Activated naive CD8-positive, alpha-beta T cell treated with anti-CD3 and anti-CD28 coated beads, Interleukin-2, amount 10 ng/mL, durations not matched to agents 7 days and 5 days (primary cell): ENCODE measurements at regions not wholly inside any gene's neighbourhood (a gene's known extent, or its start where the extent isn't known, plus 50 kb on each side); places are given as distances from the start of the nearest gene placed in this dataset.
"Not testable (repeated sequence)": the region's sequence is repeated elsewhere in the genome, so short reads cannot be mapped to it uniquely, and the experiment has no call there.

Experiments
- ATAC-seq: fragments of 150-1000 bp; cut with Tn5 transposase; one replicate; pipeline ENCODE4 v1.10.0; 2021; ENCODE audit warnings: low read depth, moderate library complexity
- POLR2A ChIA-PET: fragments of 350-600 bp; sonication (Branson Sonifier 250); formaldehyde crosslinking; loops from one replicate; lab custom pipeline; 2021; ENCODE audit warnings: antibody characterized with exemption; lab: Charles Lee
- DNase-seq: peaks from one replicate; pipeline ENCODE4 v3.0.0; 2021
- H3K27ac Mint-ChIP-seq: one replicate; pipeline ENCODE4 v1.8.0; 2022; ENCODE audit warnings: mild to moderate bottlenecking, mixed read lengths
- H3K27me3 Mint-ChIP-seq: one replicate; pipeline ENCODE4 v1.8.0; 2022; ENCODE audit warnings: mild to moderate bottlenecking, moderate library complexity, mixed read lengths
- H3K36me3 Mint-ChIP-seq: one replicate; pipeline ENCODE4 v1.8.0; 2021; ENCODE audit warnings: mild to moderate bottlenecking, mixed read lengths
- H3K4me1 Mint-ChIP-seq: one replicate; pipeline ENCODE4 v1.8.0; 2021; ENCODE audit warnings: mixed read lengths
- H3K4me3 Mint-ChIP-seq: one replicate; pipeline ENCODE4 v1.8.0; 2022; ENCODE audit warnings: mild to moderate bottlenecking, moderate library complexity, mixed read lengths
- H3K9me3 Mint-ChIP-seq: one replicate; pipeline ENCODE4 v1.8.0; 2021; ENCODE audit warnings: mixed read lengths

DNA sequence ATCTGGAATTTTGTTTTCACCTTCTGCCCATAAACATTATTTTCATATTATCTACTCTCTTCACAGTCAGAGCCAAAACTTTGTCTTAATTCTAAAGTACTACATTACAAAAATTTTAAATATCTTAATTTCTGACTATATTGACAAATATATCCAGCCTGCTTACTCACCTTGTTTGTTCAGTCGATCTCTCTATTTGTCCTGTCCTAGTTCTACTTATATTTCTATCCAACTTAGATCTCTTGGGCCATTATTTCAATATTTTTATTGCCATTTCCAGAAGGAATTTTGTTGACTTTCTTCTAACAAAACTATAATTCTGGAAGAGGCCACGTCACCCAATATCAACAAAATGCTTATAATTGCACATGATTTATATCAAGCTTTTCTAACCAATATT is 652.8 kb upstream of the CTNND2 start:
- ATAC-seq (no peak), DNase-seq (no peak)
- no peaks in the 10 kb centered on the region for H3K27me3 Mint-ChIP-seq
- no peak overlapping the region for H3K4me3 Mint-ChIP-seq
- no peaks in the 10 kb centered on the region for H3K36me3 Mint-ChIP-seq
- H3K4me1 Mint-ChIP-seq, result no peaks in the 10 kb centered on the region
- peaks cover 8% of the 10 kb centered on the region for H3K9me3 Mint-ChIP-seq
- H3K27ac Mint-ChIP-seq, result no peak overlapping the region
- POLR2A ChIA-PET, result no interaction called here

DNA sequence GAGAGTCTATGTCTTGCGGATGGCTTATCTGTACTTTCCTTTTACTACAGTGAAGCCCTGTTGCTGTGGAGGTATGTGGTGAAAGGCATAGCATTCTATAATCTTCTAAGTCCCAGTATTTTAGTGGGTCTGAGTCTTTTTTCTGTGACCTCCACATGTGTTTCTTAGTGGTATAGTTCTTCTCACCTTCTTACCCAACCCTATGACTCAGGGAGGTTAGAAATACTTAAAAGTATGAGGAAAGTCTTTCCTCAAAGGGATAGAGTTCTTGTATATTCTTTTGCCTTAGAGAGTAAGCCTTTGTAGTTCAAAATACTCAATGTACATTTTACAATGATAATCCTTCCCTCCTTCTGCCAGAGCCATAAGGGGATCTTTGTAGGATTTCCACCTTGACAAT is 621.9 kb upstream of the CTNND2 start:
- DNase-seq (no peak), ATAC-seq (no peak)
- Mint-ChIP-seq H3K9me3 (peaks cover 2% of the 10 kb centered on the region), H3K27me3 (no peaks in the 10 kb centered on the region), H3K36me3 (no peaks in the 10 kb centered on the region), H3K4me3 (no peak overlapping the region), H3K4me1 (no peaks in the 10 kb centered on the region), H3K27ac (no peak overlapping the region)
- POLR2A ChIA-PET, result no interaction called here

DNA sequence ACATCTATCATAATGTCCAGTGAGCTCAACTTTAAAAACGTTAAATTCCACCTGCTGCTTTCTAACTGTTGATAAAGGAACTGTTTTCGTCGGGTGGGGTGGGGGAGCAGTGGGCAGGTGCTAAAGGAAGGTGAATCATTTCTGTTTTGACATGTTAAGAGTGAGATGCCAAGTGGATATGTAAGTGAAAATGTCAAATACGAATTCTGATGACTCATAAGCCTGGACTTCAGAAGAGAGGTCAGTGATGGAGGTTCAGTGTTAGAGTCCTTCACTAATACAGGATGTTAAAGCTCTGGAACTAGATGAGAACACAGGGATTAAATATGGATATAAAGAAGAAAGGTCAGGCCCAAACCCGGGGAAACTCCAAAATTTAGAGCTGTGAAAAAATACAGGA is 617.9 kb upstream of the CTNND2 start:
- Mint-ChIP-seq H3K4me1 (no peaks in the 10 kb centered on the region), H3K27me3 (no peaks in the 10 kb centered on the region), H3K27ac (no peak overlapping the region), H3K36me3 (no peaks in the 10 kb centered on the region), H3K4me3 (no peak overlapping the region), H3K9me3 (peaks cover 10% of the 10 kb centered on the region)
- POLR2A ChIA-PET, result no interaction called here
- ATAC-seq (no peak), DNase-seq (no peak)

DNA sequence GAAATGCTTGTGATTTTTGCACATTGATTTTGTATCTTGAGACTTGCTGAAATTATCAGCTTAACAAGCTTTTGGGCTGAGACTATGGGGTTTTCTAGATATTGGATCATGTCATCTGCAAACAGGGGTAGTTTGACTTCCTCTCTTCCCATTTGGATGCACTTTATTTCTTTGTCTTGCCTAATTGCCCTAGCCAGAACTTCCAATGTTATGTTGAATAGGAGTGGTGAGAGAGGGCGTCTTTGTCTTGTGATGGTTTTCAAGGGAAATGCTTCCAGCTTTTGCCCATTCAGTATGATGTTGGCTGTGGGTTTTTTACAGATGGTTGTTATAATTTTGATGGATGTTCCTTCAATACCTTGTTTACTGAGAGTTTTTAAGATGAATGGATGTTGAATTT is 600.7 kb upstream of the CTNND2 start:
- ATAC-seq, H3K27me3 Mint-ChIP-seq, H3K4me1 Mint-ChIP-seq, DNase-seq, H3K27ac Mint-ChIP-seq, POLR2A ChIA-PET, H3K36me3 Mint-ChIP-seq, H3K4me3 Mint-ChIP-seq: not testable (repeated sequence)
- peaks cover 21% of the 10 kb centered on the region for H3K9me3 Mint-ChIP-seq

DNA sequence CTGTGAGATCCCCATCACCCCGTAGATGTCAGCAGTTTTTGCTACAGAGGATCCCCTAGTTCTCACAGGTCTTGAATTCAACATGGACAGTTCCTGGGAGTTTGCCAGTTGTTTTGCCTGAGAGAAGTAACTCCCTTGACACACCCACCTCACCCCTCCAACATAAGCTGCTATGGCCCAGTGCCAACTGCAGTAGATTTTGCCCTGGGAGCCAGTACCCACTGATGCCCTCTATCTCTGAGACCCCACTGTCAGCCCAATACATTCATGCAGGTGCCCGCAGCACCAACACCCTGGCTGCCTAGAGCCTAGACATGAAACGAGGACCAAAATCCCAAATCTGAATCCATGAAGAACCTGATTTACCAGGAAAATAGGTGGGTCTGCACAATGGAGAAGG is 583.9 kb upstream of the CTNND2 start:
- POLR2A ChIA-PET, result no interaction called here
- DNase-seq (no peak), ATAC-seq (no peak)
- no peaks in the 10 kb centered on the region for H3K4me1 Mint-ChIP-seq
- no peaks in the 10 kb centered on the region for H3K27me3 Mint-ChIP-seq
- H3K4me3 Mint-ChIP-seq, result no peak overlapping the region
- peaks cover 11% of the 10 kb centered on the region for H3K9me3 Mint-ChIP-seq
- no peaks in the 10 kb centered on the region for H3K36me3 Mint-ChIP-seq
- H3K27ac Mint-ChIP-seq, result no peak overlapping the region

DNA sequence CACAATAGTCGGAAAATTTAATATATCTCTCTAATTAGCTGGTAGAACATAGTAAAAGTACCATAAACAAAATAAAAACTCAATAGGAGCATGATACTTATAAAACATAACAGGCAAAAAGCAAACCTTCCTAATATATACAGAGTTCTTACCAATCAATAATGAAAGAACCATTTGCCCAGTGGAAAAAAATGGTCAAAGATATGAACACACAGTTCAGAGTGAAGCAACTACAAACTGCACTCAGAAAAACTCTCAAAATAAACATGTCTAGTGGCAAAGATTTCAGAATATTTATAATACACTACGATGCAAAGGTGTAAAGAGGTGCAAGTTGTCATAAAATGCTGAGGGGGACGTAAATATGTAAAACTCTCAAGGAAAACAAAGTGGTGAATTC is 576.2 kb upstream of the CTNND2 start:
- peaks cover 4% of the 10 kb centered on the region for H3K9me3 Mint-ChIP-seq
- ATAC-seq (no peak), DNase-seq (no peak)
- H3K4me3 Mint-ChIP-seq, result no peak overlapping the region
- POLR2A ChIA-PET, result no interaction called here
- H3K4me1 Mint-ChIP-seq, result no peaks in the 10 kb centered on the region
- H3K36me3 Mint-ChIP-seq, result no peaks in the 10 kb centered on the region
- no peaks in the 10 kb centered on the region for H3K27me3 Mint-ChIP-seq
- H3K27ac Mint-ChIP-seq, result no peak overlapping the region

DNA sequence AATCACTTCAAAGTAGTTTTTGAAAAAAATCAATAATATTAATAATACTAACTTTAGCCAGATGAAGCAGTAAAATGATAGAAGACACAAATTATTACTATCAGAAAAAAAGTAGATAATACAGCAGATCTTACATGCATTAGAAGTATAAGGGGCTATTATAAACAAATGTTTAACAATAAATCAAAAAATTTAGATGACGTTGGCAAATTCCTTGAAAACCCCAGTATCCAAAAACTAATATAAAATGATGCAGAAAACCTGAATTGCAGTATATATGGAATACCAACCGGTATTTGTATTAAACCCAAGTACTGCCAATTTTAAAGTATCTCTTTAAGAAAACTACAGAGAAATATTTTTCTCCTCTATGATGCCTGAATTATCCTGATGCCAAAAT is 573.3 kb upstream of the CTNND2 start:
- POLR2A ChIA-PET, result no interaction called here
- no peaks in the 10 kb centered on the region for H3K4me1 Mint-ChIP-seq
- DNase-seq (no peak), ATAC-seq (no peak)
- H3K27ac Mint-ChIP-seq, result no peak overlapping the region
- no peaks in the 10 kb centered on the region for H3K27me3 Mint-ChIP-seq
- H3K36me3 Mint-ChIP-seq, result no peaks in the 10 kb centered on the region
- H3K4me3 Mint-ChIP-seq, result no peak overlapping the region
- H3K9me3 Mint-ChIP-seq, result peaks cover 3% of the 10 kb centered on the region

DNA sequence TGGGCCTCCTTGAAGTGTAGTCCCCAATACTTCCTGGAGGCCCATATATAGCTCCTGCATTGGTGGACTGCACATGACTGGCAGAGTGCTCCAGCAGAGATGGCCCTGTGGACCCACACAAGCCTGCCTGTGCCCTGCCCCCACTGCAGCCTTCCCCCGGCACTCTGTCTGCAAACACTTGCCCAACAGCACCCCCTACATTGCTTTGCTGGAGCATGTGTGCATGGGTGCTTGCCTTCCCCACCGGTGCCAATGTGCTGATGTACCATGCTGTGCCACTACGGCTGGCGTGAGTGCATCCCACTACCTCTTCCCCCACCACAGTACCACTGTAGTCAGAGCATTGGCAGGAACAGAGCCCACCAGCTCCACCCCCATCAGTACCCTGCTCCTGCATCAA is 563.6 kb upstream of the CTNND2 start:
- POLR2A ChIA-PET, result no interaction called here
- H3K9me3 Mint-ChIP-seq, result peaks cover 6% of the 10 kb centered on the region
- H3K27me3 Mint-ChIP-seq, result no peaks in the 10 kb centered on the region
- H3K4me1 Mint-ChIP-seq, result no peaks in the 10 kb centered on the region
- no peak overlapping the region for H3K27ac Mint-ChIP-seq
- no peak for ATAC-seq
- no peaks in the 10 kb centered on the region for H3K36me3 Mint-ChIP-seq
- DNase-seq, result no peak
- no peak overlapping the region for H3K4me3 Mint-ChIP-seq

DNA sequence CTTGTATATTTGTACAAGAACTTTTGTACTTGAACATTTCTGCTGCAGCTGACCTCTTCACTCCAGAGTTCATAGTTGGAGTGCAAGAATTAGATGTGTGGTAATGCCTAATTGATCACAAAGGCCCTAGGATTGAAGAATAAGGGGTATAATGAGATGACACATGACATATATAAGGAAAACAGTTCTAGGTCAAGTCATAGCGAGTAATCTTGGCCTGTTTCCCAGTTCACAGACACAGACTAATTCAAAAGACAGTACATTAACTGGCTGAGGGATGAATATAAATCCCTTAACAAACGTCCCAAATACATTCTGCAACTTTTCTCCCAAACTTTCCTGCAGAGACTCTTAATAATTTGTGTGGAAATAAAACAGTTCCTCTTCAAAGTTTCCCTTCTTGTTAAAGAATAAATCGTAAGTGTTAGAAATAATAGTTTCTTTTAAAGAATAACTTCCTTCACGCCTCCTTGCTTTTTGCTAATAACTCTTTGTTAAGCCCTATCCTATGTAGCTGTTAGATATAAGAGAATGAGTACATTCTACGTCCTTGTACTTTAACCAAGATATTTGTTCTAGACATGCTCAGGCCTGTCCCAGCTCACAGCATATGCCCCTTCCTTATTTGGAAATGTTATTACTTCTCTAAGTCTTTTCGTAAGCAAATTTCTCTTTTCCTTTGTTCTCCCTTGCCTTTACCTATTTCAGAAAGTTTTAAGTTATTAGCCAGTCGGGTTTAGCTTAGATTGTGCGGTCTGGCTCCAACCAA is 556.4 kb upstream of the CTNND2 start:
- Mint-ChIP-seq H3K4me3 (no peak overlapping the region), H3K27ac (no peak overlapping the region), H3K27me3 (no peaks in the 10 kb centered on the region), H3K36me3 (no peaks in the 10 kb centered on the region), H3K9me3 (peaks cover 8% of the 10 kb centered on the region), H3K4me1 (no peaks in the 10 kb centered on the region)
- POLR2A ChIA-PET, result no interaction called here
- no peak for DNase-seq
- no peak for ATAC-seq

DNA sequence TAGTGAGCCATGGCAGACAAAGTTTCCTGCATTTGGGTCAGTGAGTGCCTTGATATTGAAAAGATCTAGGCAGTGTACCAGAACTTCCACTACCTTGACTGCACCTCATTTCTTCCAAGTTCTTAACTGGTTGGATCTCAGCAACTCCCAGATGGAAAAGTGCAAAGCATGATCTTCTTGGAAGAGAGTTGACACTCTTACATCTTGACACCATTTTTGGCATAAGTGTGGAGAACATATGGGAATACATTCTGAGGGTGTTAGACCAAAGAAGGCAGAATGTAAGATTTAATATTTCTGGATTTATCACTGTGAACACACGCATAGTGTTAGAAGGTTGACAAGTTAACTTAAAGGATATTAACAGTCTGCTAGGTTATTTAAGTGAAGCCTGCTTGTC is 555.1 kb upstream of the CTNND2 start:
- no peak for DNase-seq
- ATAC-seq, result no peak
- POLR2A ChIA-PET, result no interaction called here
- Mint-ChIP-seq H3K27me3 (no peaks in the 10 kb centered on the region), H3K36me3 (no peaks in the 10 kb centered on the region), H3K4me3 (no peak overlapping the region), H3K27ac (no peak overlapping the region), H3K4me1 (no peaks in the 10 kb centered on the region), H3K9me3 (peaks cover 8% of the 10 kb centered on the region)

DNA sequence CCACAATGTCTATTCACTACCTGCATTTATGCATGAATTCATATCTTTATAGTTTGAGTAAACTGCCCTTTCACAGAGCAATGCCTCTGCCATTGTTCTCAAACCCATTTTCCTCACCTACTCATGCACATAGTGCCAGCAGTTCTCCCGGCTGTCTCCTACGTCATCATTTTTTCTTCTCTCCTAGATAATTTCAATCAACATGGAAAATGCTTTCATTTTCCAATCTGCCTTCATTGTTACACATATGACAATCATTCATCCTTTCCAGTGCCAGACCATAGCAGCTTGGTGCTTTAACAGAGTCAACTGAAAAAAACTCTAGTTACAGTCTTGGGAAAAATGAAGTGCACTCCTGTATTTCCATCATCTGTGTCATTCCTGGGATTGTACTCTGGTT is 514.8 kb upstream of the CTNND2 start:
- Mint-ChIP-seq H3K27ac (no peak overlapping the region), H3K4me1 (no peaks in the 10 kb centered on the region), H3K36me3 (no peaks in the 10 kb centered on the region), H3K27me3 (no peaks in the 10 kb centered on the region), H3K9me3 (no peaks in the 10 kb centered on the region), H3K4me3 (no peak overlapping the region)
- ATAC-seq (no peak), DNase-seq (no peak)
- POLR2A ChIA-PET, result no interaction called here

DNA sequence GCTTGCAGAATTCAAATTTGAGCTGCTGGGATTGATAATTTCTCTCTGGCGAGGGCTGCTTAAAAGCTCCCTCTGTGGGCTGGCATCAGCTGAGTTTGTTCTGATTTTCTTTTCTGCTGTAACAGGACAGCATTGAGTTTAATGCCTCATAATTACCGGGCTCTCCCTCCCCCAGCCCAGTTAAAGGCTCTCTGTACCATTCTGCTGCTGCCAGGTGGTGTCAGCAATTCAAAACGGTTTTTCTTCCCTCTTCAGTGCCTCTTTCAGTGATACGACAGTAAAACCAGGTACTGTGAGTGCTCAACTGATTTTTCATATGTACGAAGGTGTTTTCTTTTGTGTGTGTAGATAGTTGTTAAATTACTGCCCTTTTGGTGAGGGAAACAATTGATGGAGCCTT is 509.3 kb upstream of the CTNND2 start:
- Mint-ChIP-seq H3K27ac (no peak overlapping the region), H3K9me3 (peaks cover 3% of the 10 kb centered on the region), H3K4me1 (no peaks in the 10 kb centered on the region), H3K4me3 (no peak overlapping the region), H3K27me3 (no peaks in the 10 kb centered on the region), H3K36me3 (no peaks in the 10 kb centered on the region)
- no peak for DNase-seq
- ATAC-seq, result no peak
- POLR2A ChIA-PET, result no interaction called here

DNA sequence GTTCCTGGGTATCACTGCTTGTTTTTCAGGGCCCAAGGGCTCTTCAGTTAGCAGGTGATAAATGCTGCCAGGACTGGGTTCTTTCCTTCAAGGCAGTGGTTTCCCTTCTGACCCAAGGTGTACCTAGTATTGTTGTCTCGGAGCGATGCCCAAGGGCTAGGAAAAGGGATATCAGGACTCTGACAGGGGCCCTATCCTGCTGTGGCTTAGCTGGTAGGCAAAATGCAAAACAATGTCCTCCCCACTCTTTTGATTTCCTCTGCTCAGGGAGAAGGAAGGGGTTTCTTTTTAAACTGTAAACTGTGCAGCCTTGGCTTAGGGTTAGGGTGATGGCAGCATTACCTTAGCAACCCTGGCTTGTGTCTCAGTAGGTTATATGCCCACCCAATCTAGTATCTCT is 508.8 kb upstream of the CTNND2 start:
- no peak for ATAC-seq
- H3K27me3 Mint-ChIP-seq, result no peaks in the 10 kb centered on the region
- H3K4me1 Mint-ChIP-seq, result no peaks in the 10 kb centered on the region
- H3K4me3 Mint-ChIP-seq, result no peak overlapping the region
- H3K9me3 Mint-ChIP-seq, result peaks cover 3% of the 10 kb centered on the region
- no peak overlapping the region for H3K27ac Mint-ChIP-seq
- no peaks in the 10 kb centered on the region for H3K36me3 Mint-ChIP-seq
- DNase-seq, result no peak
- POLR2A ChIA-PET, result no interaction called here

DNA sequence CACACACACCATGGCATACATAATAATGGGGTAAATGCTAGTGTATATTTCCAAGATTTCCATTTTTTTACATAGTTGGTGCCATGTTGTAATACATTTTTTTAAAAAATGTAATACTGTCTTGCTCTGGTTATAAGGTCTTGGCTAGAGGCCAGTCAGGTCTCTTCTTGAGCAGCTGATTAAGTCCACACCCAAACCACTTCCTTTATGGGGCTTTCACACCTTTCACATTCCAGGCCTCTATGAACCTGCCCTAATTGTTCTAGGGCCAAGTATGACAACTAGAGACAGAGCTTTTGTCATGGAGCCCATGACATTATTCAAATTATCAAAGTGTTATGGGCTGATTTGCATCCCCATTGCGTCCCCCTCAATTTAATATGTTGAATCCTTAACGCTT is 495.6 kb upstream of the CTNND2 start:
- Mint-ChIP-seq H3K27me3 (no peaks in the 10 kb centered on the region), H3K4me1 (no peaks in the 10 kb centered on the region), H3K36me3 (no peaks in the 10 kb centered on the region), H3K27ac (no peak overlapping the region), H3K4me3 (no peak overlapping the region), H3K9me3 (no peaks in the 10 kb centered on the region)
- POLR2A ChIA-PET, result no interaction called here
- ATAC-seq (no peak), DNase-seq (no peak)

DNA sequence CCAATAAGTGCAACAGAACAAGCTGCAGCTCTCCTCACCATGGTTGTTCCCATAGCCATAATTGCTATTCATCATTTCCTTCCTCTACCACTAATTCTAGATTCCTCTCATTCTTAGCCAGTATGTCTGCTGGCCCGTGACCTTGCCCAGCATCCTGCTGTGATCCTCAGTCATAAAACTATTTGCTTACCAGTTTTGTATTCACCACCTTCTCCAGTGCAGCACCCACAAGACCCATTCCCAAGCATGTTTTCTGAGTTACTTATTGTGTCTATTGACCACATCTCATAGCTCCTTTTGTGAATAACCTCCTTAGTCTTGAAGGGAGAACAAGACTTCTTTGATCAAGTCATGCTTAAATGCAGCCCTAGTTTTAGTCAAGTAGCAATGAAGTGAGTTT is 488.0 kb upstream of the CTNND2 start:
- POLR2A ChIA-PET, result no interaction called here
- H3K27me3 Mint-ChIP-seq, result no peaks in the 10 kb centered on the region
- H3K9me3 Mint-ChIP-seq, result peaks cover 3% of the 10 kb centered on the region
- H3K27ac Mint-ChIP-seq, result no peak overlapping the region
- DNase-seq (no peak), ATAC-seq (no peak)
- H3K4me1 Mint-ChIP-seq, result no peaks in the 10 kb centered on the region
- no peak overlapping the region for H3K4me3 Mint-ChIP-seq
- no peaks in the 10 kb centered on the region for H3K36me3 Mint-ChIP-seq
